ENCODE measurements at regions not wholly inside any gene's neighbourhood (a gene's known extent, or its start where the extent isn't known, plus 50 kb on each side); places are given as distances from the start of the nearest gene placed in this dataset.

DNA sequence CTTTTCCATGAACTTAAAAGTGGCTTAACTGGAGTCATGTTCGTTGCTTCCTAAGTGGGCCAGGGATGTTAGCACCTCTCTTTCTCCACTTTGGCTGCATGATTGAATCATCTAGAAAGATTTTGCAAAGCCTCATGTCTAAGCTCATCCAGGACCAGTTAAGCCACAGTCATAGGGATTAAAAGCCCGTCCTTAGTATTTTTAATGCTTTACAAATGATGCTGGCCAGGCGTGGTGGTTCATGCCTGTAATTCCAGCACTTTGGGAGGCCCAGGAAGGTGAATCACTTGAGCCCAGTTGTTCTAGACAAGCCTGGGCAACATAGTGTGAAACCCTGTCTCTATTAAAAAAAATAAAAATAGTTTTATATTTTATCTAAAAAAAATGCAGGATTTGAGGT, 381.6 kb downstream of the NLGN4Y start:
- TF ChIP-seq EZH2 (IDR thresholded peaks at IDR 0.05; ENCODE audit: insufficient read depth, poor library complexity, severe bottlenecking), result no peak
- no peak for TF ChIP-seq EZH2phosphoT487 (IDR thresholded peaks at IDR 0.05; ENCODE audit: insufficient read depth, low read depth)
